ENCODE measurements at regions not wholly inside any gene's neighbourhood (a gene's known extent, or its start where the extent isn't known, plus 50 kb on each side); places are given as distances from the start of the nearest gene placed in this dataset.

DNA sequence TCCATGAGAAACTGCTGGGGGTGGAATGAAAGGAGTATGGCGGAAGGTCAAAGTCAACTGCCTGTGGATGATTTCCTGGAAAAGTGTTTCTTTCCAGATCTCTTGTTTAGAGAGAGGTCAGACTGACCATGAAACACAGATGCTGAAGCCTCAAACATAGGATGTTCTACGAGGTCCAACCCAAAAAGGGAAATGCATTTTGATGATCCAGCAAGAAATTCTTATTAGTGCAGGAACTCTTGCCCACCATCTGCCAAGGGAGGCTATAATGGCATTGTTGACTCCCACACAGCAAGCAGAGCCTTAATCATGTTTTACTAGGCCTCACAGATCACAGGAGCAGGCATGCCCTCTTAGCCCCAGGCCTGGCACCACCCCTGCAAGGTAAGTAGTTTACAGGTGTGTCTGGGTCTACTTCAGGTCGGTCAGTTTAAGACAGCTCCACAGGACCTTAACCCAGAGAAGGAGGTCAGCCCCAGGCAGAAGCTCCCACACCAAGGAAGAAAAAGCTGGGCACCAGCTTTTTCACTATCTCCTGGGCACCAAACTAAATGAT lies 67.6 kb upstream of the CNKSR3 start:
- no peaks in the 10 kb centered on the region for H3K27me3 ChIP-seq (replicated peaks in 1 of 2; ENCODE audit: control insufficient read depth in 2 of 2, extremely low read depth in 1 of 2, insufficient read depth in 2 of 2, low read length in 1 of 2)

DNA sequence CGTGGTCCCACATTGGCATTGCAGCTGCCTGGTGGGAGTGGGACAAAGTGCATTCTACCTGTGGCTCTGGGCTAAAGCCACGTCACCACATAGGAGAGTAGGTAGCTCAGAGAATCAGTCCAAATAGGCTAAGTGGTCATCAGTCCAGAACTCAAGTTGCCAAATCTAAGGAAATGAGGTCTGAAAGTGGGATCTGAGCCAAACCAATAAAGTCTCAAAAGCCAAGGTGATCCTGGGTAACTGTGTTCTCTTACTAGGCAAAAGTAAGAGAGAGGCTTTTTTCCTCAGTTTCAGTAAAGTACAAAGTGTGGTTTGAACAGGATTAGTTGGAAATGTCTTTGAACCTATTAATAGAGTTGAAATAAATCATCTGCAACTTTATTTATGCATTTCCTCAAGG lies 68.6 kb upstream of the CNKSR3 start:
- Mint-ChIP-seq H3K9me3 (peaks cover 6 to 9% (median 9%) of the 10 kb centered on the region in 3 donors), H3K4me1 (no peaks in the 10 kb centered on the region), H3K27ac (no peak overlapping the region), H3K27me3 (peaks cover 1 to 3% of the 10 kb centered on the region in 2 donors), H3K4me3 (no peak overlapping the region), H3K36me3 (no peaks in the 10 kb centered on the region)
- ATAC-seq (replicated peaks in 1 of 4) (no peak), DNase-seq (no peak)
- POLR2A ChIA-PET = no interaction called here
- 84% methylated on average over 2 of the region's 2 CpGs for WGBS (ENCODE audit: insufficient coverage)
- no peaks in the 10 kb centered on the region for H3K36me3 ChIP-seq (ENCODE audit: control insufficient read depth in 2 of 2, extremely low read depth in 1 of 2, insufficient read depth in 1 of 2, low read length in 1 of 2)
- no peaks in the 10 kb centered on the region for H3K9me3 ChIP-seq
- H3K27me3 ChIP-seq (replicated peaks in 1 of 2; ENCODE audit: control insufficient read depth in 2 of 2, extremely low read depth in 1 of 2, insufficient read depth in 2 of 2, low read length in 1 of 2) = no peaks in the 10 kb centered on the region
- no peak overlapping the region for H3K4me3 ChIP-seq (ENCODE audit: control insufficient read depth in 1 of 2, extremely low read depth in 1 of 2, low read length in 1 of 2)
- no peaks in the 10 kb centered on the region for H3K4me1 ChIP-seq (ENCODE audit: control insufficient read depth in 1 of 2, extremely low read depth in 1 of 2, insufficient read depth in 2 of 2, low read length in 2 of 2)
- no peak overlapping the region for H3K27ac ChIP-seq (ENCODE audit: low read length)
- CTCF ChIA-PET = no interaction called here

More for the DNA sequence above, 67.6 kb upstream of the CNKSR3 start:
- Mint-ChIP-seq H3K4me1 (no peaks in the 10 kb centered on the region), H3K4me3 (no peak overlapping the region), H3K9me3 (peaks cover 6 to 9% (median 9%) of the 10 kb centered on the region in 3 donors), H3K27ac (no peak overlapping the region), H3K36me3 (no peaks in the 10 kb centered on the region), H3K27me3 (peaks cover 1 to 3% of the 10 kb centered on the region in 2 donors)
- ChIA-PET POLR2A (no interaction called here), CTCF (no interaction called here)
- Histone ChIP-seq H3K9me3 (no peaks in the 10 kb centered on the region), H3K27ac (ENCODE audit: low read length) (no peak overlapping the region), H3K4me1 (ENCODE audit: control insufficient read depth in 1 of 2, extremely low read depth in 1 of 2, insufficient read depth in 2 of 2, low read length in 2 of 2) (no peaks in the 10 kb centered on the region), H3K4me3 (ENCODE audit: control insufficient read depth in 1 of 2, extremely low read depth in 1 of 2, low read length in 1 of 2) (no peak overlapping the region), H3K36me3 (ENCODE audit: control insufficient read depth in 2 of 2, extremely low read depth in 1 of 2, insufficient read depth in 1 of 2, low read length in 1 of 2) (no peaks in the 10 kb centered on the region)
- 63% methylated on average over 1 of the region's 3 CpGs for WGBS (ENCODE audit: insufficient coverage)
- ATAC-seq (replicated peaks in 1 of 4) (no peak), DNase-seq (no peak)

DNA sequence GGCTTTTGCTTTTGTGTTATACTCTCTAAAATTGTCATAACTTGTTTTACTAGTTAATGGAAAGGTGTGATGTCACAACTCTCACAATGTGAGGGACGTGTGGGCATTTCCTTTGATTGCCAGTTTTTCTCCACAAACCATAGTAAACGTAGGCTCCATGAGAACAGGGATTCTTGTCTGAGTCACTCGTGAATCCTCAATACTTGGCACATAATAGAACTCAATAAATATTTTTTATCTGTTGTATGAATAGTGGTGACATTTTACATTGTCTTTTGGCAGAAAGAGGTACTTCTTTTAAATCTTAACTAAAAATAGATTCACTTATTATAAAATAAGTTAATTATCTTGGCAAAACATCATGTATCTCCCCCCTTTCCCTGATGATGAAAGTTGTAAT lies 69.0 kb upstream of the CNKSR3 start:
- POLR2A ChIA-PET = no interaction called here
- WGBS (ENCODE audit: insufficient coverage) = no CpG with 5 or more reads among the region's 3 CpGs
- H3K27me3 ChIP-seq (replicated peaks in 1 of 2; ENCODE audit: control insufficient read depth in 2 of 2, extremely low read depth in 1 of 2, insufficient read depth in 2 of 2, low read length in 1 of 2) = no peaks in the 10 kb centered on the region
- DNase-seq (no peak), ATAC-seq (replicated peaks in 1 of 4) (no peak)
- H3K27ac ChIP-seq (ENCODE audit: low read length) = no peak overlapping the region
- no peak overlapping the region for H3K4me3 ChIP-seq (ENCODE audit: control insufficient read depth in 1 of 2, extremely low read depth in 1 of 2, low read length in 1 of 2)
- Mint-ChIP-seq H3K27me3 (peaks cover 1 to 3% of the 10 kb centered on the region in 2 donors), H3K27ac (no peak overlapping the region), H3K9me3 (peaks cover 6 to 9% (median 9%) of the 10 kb centered on the region in 3 donors), H3K36me3 (no peaks in the 10 kb centered on the region), H3K4me1 (no peaks in the 10 kb centered on the region), H3K4me3 (no peak overlapping the region)
- no peaks in the 10 kb centered on the region for H3K9me3 ChIP-seq
- no peaks in the 10 kb centered on the region for H3K36me3 ChIP-seq (ENCODE audit: control insufficient read depth in 2 of 2, extremely low read depth in 1 of 2, insufficient read depth in 1 of 2, low read length in 1 of 2)
- CTCF ChIA-PET = no interaction called here
- H3K4me1 ChIP-seq (ENCODE audit: control insufficient read depth in 1 of 2, extremely low read depth in 1 of 2, insufficient read depth in 2 of 2, low read length in 2 of 2) = no peaks in the 10 kb centered on the region

DNA sequence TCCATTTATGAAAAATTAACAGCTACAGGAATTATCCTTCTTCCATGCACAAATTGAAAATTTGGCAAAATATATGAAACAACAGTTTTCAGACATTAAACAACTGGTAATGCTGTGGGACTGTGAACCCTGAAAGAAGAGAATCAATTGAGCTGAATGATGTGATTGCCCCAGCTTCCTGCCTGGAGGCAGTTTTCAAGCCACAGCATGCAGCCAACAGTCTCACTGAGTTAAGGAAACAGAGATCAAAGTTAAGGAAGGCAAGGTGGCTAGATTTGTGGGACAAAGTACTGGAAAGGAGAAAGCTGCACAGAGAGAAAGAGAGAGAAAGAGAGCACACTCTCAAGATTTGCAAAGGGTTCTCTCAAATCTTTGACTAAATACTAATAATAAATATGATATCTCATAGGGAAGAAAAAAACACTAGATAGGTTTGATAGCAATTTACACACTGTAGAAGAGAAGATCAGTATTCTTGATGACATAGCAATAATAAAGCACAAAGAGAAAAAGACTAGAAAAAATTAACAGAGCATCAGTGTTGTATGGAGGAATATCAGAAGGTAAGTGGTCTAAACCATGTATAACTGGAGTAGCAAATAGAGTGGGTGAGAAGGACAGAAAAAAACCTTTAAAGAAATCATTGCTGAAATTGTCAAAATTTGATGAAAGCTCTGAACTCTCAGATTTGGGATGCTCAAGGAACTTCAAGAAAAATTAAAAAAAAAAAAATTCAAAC lies 70.1 kb upstream of the CNKSR3 start:
- H3K36me3 ChIP-seq (ENCODE audit: control insufficient read depth in 2 of 2, extremely low read depth in 1 of 2, insufficient read depth in 1 of 2, low read length in 1 of 2) = no peaks in the 10 kb centered on the region
- DNase-seq (no peak), ATAC-seq (replicated peaks in 1 of 4) (no peak)
- CTCF ChIA-PET = no interaction called here
- H3K4me1 ChIP-seq (ENCODE audit: control insufficient read depth in 1 of 2, extremely low read depth in 1 of 2, insufficient read depth in 2 of 2, low read length in 2 of 2) = no peaks in the 10 kb centered on the region
- Mint-ChIP-seq H3K4me3 (no peak overlapping the region), H3K4me1 (no peaks in the 10 kb centered on the region), H3K27me3 (peaks cover 1 to 3% of the 10 kb centered on the region in 2 donors), H3K27ac (no peak overlapping the region), H3K9me3 (peaks cover 6 to 9% (median 9%) of the 10 kb centered on the region in 3 donors), H3K36me3 (no peaks in the 10 kb centered on the region)
- H3K9me3 ChIP-seq = no peaks in the 10 kb centered on the region
- H3K27me3 ChIP-seq (replicated peaks in 1 of 2; ENCODE audit: control insufficient read depth in 2 of 2, extremely low read depth in 1 of 2, insufficient read depth in 2 of 2, low read length in 1 of 2) = no peaks in the 10 kb centered on the region
- H3K4me3 ChIP-seq (ENCODE audit: control insufficient read depth in 1 of 2, extremely low read depth in 1 of 2, low read length in 1 of 2) = no peak overlapping the region
- no peak overlapping the region for H3K27ac ChIP-seq (ENCODE audit: low read length)
- POLR2A ChIA-PET = no interaction called here

DNA sequence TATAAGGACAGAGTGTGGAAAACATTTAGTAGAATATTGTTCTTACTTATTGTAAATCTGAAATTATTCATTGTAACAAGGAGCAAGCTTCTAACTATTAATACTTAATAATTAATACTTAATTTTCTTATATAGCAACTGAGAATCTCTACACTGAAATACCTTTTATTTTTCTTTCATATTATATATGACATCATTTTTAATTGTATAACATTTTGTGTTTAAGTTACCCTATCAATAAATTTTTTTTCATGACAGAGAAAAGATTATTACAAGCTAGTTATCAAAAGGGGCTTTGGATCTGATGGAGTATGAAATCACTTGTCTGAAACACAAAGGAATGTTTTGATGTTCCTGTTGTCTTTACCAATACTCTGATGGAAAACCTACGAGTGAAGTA lies 72.2 kb upstream of the CNKSR3 start:
- WGBS (ENCODE audit: insufficient coverage) = no CpG with 5 or more reads among the region's 1 CpG

DNA sequence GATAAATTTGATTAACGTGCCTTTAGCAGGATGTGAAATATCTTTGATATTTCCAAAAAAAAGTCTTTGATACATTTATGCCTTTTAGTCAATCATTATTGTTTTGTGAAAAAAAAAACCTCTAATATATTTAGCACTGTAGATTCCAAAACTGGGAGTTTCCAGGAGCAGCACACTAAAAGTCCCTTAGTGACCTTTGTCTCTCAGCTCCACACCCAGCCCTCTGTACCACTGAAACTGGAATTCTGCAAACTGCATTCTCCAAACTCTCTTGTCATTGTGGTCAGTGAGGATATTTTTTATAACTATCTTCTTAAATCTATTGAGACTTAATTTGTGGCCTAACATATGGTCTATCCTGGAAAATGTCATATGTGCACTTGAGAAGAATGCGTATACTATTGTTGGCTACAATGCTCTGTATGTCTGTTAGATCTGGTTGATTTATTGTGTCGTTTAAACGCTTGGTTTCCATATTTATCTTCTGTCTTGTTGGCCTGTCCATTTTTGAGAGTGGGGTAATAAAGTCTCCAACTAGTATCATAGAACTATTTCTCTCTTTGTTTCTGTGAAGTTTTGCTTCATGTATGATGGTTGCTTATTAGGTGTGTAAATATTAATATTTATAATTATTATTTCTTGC lies 73.2 kb upstream of the CNKSR3 start:
- CTCF ChIA-PET = no interaction called here
- Mint-ChIP-seq H3K9me3 (peaks cover 6 to 9% (median 7%) of the 10 kb centered on the region in 3 donors), H3K36me3 (no peaks in the 10 kb centered on the region), H3K4me3 (no peak overlapping the region), H3K27ac (no peak overlapping the region), H3K27me3 (peaks cover 0 to 3% of the 10 kb centered on the region in 2 donors), H3K4me1 (no peaks in the 10 kb centered on the region)
- ATAC-seq (replicated peaks in 1 of 4) (no peak), DNase-seq (no peak)
- Histone ChIP-seq H3K27ac (ENCODE audit: low read length) (no peak overlapping the region), H3K27me3 (replicated peaks in 1 of 2; ENCODE audit: control insufficient read depth in 2 of 2, extremely low read depth in 1 of 2, insufficient read depth in 2 of 2, low read length in 1 of 2) (no peaks in the 10 kb centered on the region), H3K36me3 (ENCODE audit: control insufficient read depth in 2 of 2, extremely low read depth in 1 of 2, insufficient read depth in 1 of 2, low read length in 1 of 2) (no peaks in the 10 kb centered on the region), H3K9me3 (no peaks in the 10 kb centered on the region), H3K4me1 (ENCODE audit: control insufficient read depth in 1 of 2, extremely low read depth in 1 of 2, insufficient read depth in 2 of 2, low read length in 2 of 2) (no peaks in the 10 kb centered on the region), H3K4me3 (ENCODE audit: control insufficient read depth in 1 of 2, extremely low read depth in 1 of 2, low read length in 1 of 2) (no peak overlapping the region)
- no CpG with 5 or more reads among the region's 4 CpGs for WGBS (ENCODE audit: insufficient coverage)
- POLR2A ChIA-PET = no interaction called here

More for the DNA sequence above, 72.2 kb upstream of the CNKSR3 start:
- Mint-ChIP-seq H3K36me3 (no peaks in the 10 kb centered on the region), H3K27ac (no peak overlapping the region), H3K27me3 (peaks cover 0 to 3% of the 10 kb centered on the region in 2 donors), H3K9me3 (peaks cover 6 to 9% (median 9%) of the 10 kb centered on the region in 3 donors), H3K4me1 (no peaks in the 10 kb centered on the region), H3K4me3 (no peak overlapping the region)
- H3K9me3 ChIP-seq = no peaks in the 10 kb centered on the region
- POLR2A ChIA-PET = no interaction called here
- H3K4me3 ChIP-seq (ENCODE audit: control insufficient read depth in 1 of 2, extremely low read depth in 1 of 2, low read length in 1 of 2) = no peak overlapping the region
- H3K4me1 ChIP-seq (ENCODE audit: control insufficient read depth in 1 of 2, extremely low read depth in 1 of 2, insufficient read depth in 2 of 2, low read length in 2 of 2) = no peaks in the 10 kb centered on the region
- no peak for ATAC-seq (replicated peaks in 1 of 4)
- H3K27me3 ChIP-seq (replicated peaks in 1 of 2; ENCODE audit: control insufficient read depth in 2 of 2, extremely low read depth in 1 of 2, insufficient read depth in 2 of 2, low read length in 1 of 2) = no peaks in the 10 kb centered on the region
- DNase-seq = no peak
- H3K27ac ChIP-seq (ENCODE audit: low read length) = no peak overlapping the region
- no peaks in the 10 kb centered on the region for H3K36me3 ChIP-seq (ENCODE audit: control insufficient read depth in 2 of 2, extremely low read depth in 1 of 2, insufficient read depth in 1 of 2, low read length in 1 of 2)
- CTCF ChIA-PET = no interaction called here
